SK-N-SH (cell line): ENCODE measurements at regions not wholly inside any gene's neighbourhood (a gene's known extent, or its start where the extent isn't known, plus 50 kb on each side); places are given as distances from the start of the nearest gene placed in this dataset.

Experiments
- CTCF ChIA-PET: fragments of 300-600, 350-600 bp; formaldehyde crosslinking; extraction: SDS; loops from one replicate; lab custom pipeline; 2021; lab: Yijun Ruan, JAX
- POLR2A ChIA-PET: fragments of 350-600 bp; sonication (Branson Sonifier 250); formaldehyde crosslinking; extraction: SDS; loops from one replicate; lab custom pipeline; 2020; ENCODE audit warnings: antibody characterized with exemption, inconsistent platforms; lab: Yijun Ruan, JAX
- DNase-seq: peaks from one replicate; pipeline ENCODE4 v3.0.0; 2012
- H2AFZ ChIP-seq: fragments of 200-600 bp; sonication (generic); 2 replicates; pipeline ENCODE4 v1.8.1; 2016; ENCODE audit warnings: antibody characterized with exemption, mild to moderate bottlenecking, low read depth
- H3F3A ChIP-seq: fragments of 200-600 bp; sonication (generic); replicated peaks from 2 replicates; pipeline ENCODE3; 2016; ENCODE audit warnings: antibody characterized with exemption, mild to moderate bottlenecking; ENCODE audit not compliant: insufficient read depth
- H3K27ac ChIP-seq, 2 experiments: fragments of 200-500 bp in 1 of 2; fragments of 200-600 bp in 1 of 2; sonication (Bioruptor generic) in 1 of 2; sonication (generic), shearing (Covaris generic) in 1 of 2; 2 replicates each; pipeline versions ENCODE4 v1.5.1 to v1.6.1; 2014 to 2016; ENCODE audit warnings: low read depth in 2 of 2, inconsistent platforms in 1 of 2, low read length in 1 of 2, mild to moderate bottlenecking in 1 of 2, mixed read lengths in 1 of 2
- H3K27me3 ChIP-seq: fragments of 200-600 bp; sonication (generic), shearing (Covaris generic); 2 replicates; pipeline ENCODE4 v1.6.1; 2016; ENCODE audit warnings: mixed run types; ENCODE audit not compliant: insufficient read depth
- H3K36me3 ChIP-seq, 2 experiments: fragments of 200-500 bp in 1 of 2; fragments of 200-600 bp in 1 of 2; sonication (Bioruptor generic) in 1 of 2; sonication (generic) in 1 of 2; replicated peaks in 1 of 2; 2 replicates each; pipeline versions ENCODE3 to v1.5.1; 2014 to 2016; ENCODE audit warnings: low read length in 1 of 2, mild to moderate bottlenecking in 1 of 2; ENCODE audit not compliant: insufficient read depth in 2 of 2, control insufficient read depth in 1 of 2
- H3K4me1 ChIP-seq, 2 experiments: fragments of 200-500 bp in 1 of 2; fragments of 200-600 bp in 1 of 2; sonication (Bioruptor generic) in 1 of 2; sonication (generic), shearing (Covaris generic) in 1 of 2; 2 replicates each; pipeline versions ENCODE4 v1.5.1 to v1.6.1; 2014 to 2016; ENCODE audit warnings: low read depth in 1 of 2, low read length in 1 of 2, mixed run types in 1 of 2; ENCODE audit not compliant: insufficient read depth in 2 of 2, control insufficient read depth in 1 of 2
- H3K4me2 ChIP-seq: fragments of 200-600 bp; sonication (generic), shearing (Covaris generic); 2 replicates; pipeline ENCODE4 v1.6.1; 2017; ENCODE audit warnings: mixed run types
- H3K4me3 ChIP-seq, 2 experiments: fragments of 200-500 bp in 1 of 2; fragments of 200-600 bp in 1 of 2; sonication (Bioruptor generic) in 1 of 2; sonication (generic), shearing (Covaris generic) in 1 of 2; 2 replicates each; pipeline versions ENCODE4 v1.5.1 to v1.8.1; 2014 to 2016; ENCODE audit warnings: low read depth in 2 of 2, inconsistent platforms in 1 of 2, low read length in 1 of 2, mild to moderate bottlenecking in 1 of 2, mixed read lengths in 1 of 2, moderate library complexity in 1 of 2
- H3K79me2 ChIP-seq: fragments of 200-600 bp; sonication (generic); 2 replicates; pipeline ENCODE4 v1.8.1; 2017; ENCODE audit warnings: mild to moderate bottlenecking; ENCODE audit not compliant: insufficient read depth
- H3K9ac ChIP-seq: fragments of 200-600 bp; sonication (generic); 2 replicates; pipeline ENCODE4 v1.6.1; 2017; ENCODE audit warnings: mixed run types
- H3K9me2 ChIP-seq: fragments of 200-600 bp; sonication (generic); 2 replicates; pipeline ENCODE4 v1.6.1; 2017; ENCODE audit warnings: mixed run types
- H3K9me3 ChIP-seq: fragments of 200-600 bp; sonication (generic); 2 replicates; pipeline ENCODE4 v1.6.1; 2017; ENCODE audit warnings: mixed run types, mild to moderate bottlenecking, moderate library complexity
- H4K20me1 ChIP-seq: fragments of 200-600 bp; sonication (generic); 2 replicates; pipeline ENCODE4 v1.6.1; 2017; ENCODE audit warnings: mild to moderate bottlenecking, mixed run types; ENCODE audit not compliant: insufficient read depth
- CHD2 ChIP-seq: fragments of 150-350 bp; IDR thresholded peaks from 2 replicates; pipeline ENCODE4 v1.6.1; 2018; ENCODE audit warnings: low read length; ENCODE audit not compliant: partially characterized antibody
- ELF1 ChIP-seq: IDR thresholded peaks from 2 replicates; pipeline ENCODE4 v1.4.0; 2012
- FOSL2 ChIP-seq: IDR thresholded peaks from 2 replicates; pipeline ENCODE4 v1.4.0; 2012; ENCODE audit warnings: low read depth, mild to moderate bottlenecking, moderate library complexity, borderline replicate concordance
- FOXM1 ChIP-seq: IDR thresholded peaks from 2 replicates; pipeline ENCODE4 v1.4.0; 2012; ENCODE audit warnings: low read depth, mild to moderate bottlenecking
- GATA2 ChIP-seq: sonication (generic); formaldehyde crosslinking; IDR thresholded peaks from 2 replicates; pipeline ENCODE4 v1.5.0; 2020; ENCODE audit warnings: mild to moderate bottlenecking, missing genetic modification reagents
- MEF2A ChIP-seq: IDR thresholded peaks from 2 replicates; pipeline ENCODE4 v1.4.0; 2012; ENCODE audit warnings: low read depth, borderline replicate concordance
- NFIC ChIP-seq: IDR thresholded peaks from 2 replicates; pipeline ENCODE4 v1.4.0; 2012; ENCODE audit warnings: borderline replicate concordance
- RCOR1 ChIP-seq: fragments of 150-350 bp; IDR thresholded peaks from 2 replicates; pipeline ENCODE4 v1.6.1; 2017; ENCODE audit warnings: antibody characterized with exemption, low read length
- RFX5 ChIP-seq: IDR thresholded peaks from 2 replicates; pipeline ENCODE4 v1.6.1; 2012; ENCODE audit warnings: mild to moderate bottlenecking, improper control_type of control experiment, low read length
- TAF1 ChIP-seq: IDR thresholded peaks from 2 replicates; pipeline ENCODE4 v1.6.1; 2012; ENCODE audit warnings: low read depth, mild to moderate bottlenecking, low read length, moderate library complexity, borderline replicate concordance
- TEAD4 ChIP-seq: IDR thresholded peaks from 2 replicates; pipeline ENCODE4 v1.4.0; 2012; ENCODE audit warnings: mild to moderate bottlenecking, borderline replicate concordance; ENCODE audit not compliant: insufficient read depth
- YY1 ChIP-seq: IDR thresholded peaks from 2 replicates; pipeline ENCODE4 v1.4.0; 2012; ENCODE audit warnings: low read depth, mild to moderate bottlenecking
- WGBS: methylation state at CpG from one replicate; pipeline ENCODE4 v1.1.6; 2017; ENCODE audit warnings: low lambda C conversion rate; 5-methylcytosine and 5-hydroxymethylcytosine counted together
- TF ChIP-seq, protein P1 (sequence below): fragments of 150-350 bp; IDR thresholded peaks from 2 replicates; pipeline ENCODE4 v1.6.1; 2016; ENCODE audit warnings: mild to moderate bottlenecking, low read depth, low read length
- TF ChIP-seq, protein P2 (sequence below): IDR thresholded peaks from 2 replicates; pipeline ENCODE4 v1.4.0; 2012; ENCODE audit warnings: low read depth, borderline replicate concordance
- TF ChIP-seq, protein P3 (sequence below): IDR thresholded peaks from 2 replicates; pipeline ENCODE4 v1.4.0; 2012; ENCODE audit warnings: low read depth, borderline replicate concordance
- TF ChIP-seq, protein P4 (sequence below): IDR thresholded peaks from 2 replicates; pipeline ENCODE4 v1.6.1; 2012; ENCODE audit warnings: mild to moderate bottlenecking, low read depth, low read length, moderate library complexity

DNA sequence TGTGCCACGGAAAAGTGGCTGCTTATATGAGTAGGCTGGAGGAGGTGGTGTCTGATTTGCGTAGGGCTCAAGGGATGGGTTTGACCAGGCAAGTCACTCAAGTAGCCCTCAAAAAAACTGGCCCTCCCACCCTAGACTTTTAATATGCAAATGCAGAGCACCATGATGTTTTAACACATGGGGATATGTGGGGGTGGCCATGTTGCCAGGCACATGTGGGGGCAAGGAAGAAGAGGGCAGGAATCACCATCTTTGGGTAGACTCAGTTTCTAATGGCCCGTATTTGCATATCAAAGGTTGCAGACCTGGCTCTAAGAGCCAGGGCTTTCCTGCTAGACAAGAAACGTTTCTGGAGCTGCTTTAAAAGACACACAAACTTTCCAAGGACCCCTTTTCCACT is 307.2 kb upstream of the NDN start:
- Histone ChIP-seq H3K9me3 (no peaks in the 10 kb centered on the region), H3K9ac (no peak overlapping the region), H3K27me3 (no peaks in the 10 kb centered on the region), H3K36me3 (no peaks in the 10 kb centered on the region), H3K4me1 (no peaks in the 10 kb centered on the region), H3K4me2 (no peak overlapping the region), H3K9me2 (no peaks in the 10 kb centered on the region), H4K20me1 (no peaks in the 10 kb centered on the region), H3K79me2 (no peaks in the 10 kb centered on the region), H3K4me3 (no peak overlapping the region), H3K27ac (no peak overlapping the region), H2AFZ (no peak overlapping the region), H3F3A (no peaks in the 10 kb centered on the region)
- TF ChIP-seq, protein P1, sequence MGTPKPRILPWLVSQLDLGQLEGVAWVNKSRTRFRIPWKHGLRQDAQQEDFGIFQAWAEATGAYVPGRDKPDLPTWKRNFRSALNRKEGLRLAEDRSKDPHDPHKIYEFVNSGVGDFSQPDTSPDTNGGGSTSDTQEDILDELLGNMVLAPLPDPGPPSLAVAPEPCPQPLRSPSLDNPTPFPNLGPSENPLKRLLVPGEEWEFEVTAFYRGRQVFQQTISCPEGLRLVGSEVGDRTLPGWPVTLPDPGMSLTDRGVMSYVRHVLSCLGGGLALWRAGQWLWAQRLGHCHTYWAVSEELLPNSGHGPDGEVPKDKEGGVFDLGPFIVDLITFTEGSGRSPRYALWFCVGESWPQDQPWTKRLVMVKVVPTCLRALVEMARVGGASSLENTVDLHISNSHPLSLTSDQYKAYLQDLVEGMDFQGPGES, result no peak
- no peak for TF ChIP-seq TEAD4
- no peak for TF ChIP-seq RFX5
- TF ChIP-seq TAF1, result no peak
- no peak for TF ChIP-seq FOXM1
- TF ChIP-seq, protein P2, sequence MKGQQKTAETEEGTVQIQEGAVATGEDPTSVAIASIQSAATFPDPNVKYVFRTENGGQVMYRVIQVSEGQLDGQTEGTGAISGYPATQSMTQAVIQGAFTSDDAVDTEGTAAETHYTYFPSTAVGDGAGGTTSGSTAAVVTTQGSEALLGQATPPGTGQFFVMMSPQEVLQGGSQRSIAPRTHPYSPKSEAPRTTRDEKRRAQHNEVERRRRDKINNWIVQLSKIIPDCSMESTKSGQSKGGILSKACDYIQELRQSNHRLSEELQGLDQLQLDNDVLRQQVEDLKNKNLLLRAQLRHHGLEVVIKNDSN, result no peak
- TF ChIP-seq RCOR1, result no peak
- TF ChIP-seq NFIC, result no peak
- no peak for TF ChIP-seq FOSL2
- TF ChIP-seq YY1, result no peak
- TF ChIP-seq, protein P3, sequence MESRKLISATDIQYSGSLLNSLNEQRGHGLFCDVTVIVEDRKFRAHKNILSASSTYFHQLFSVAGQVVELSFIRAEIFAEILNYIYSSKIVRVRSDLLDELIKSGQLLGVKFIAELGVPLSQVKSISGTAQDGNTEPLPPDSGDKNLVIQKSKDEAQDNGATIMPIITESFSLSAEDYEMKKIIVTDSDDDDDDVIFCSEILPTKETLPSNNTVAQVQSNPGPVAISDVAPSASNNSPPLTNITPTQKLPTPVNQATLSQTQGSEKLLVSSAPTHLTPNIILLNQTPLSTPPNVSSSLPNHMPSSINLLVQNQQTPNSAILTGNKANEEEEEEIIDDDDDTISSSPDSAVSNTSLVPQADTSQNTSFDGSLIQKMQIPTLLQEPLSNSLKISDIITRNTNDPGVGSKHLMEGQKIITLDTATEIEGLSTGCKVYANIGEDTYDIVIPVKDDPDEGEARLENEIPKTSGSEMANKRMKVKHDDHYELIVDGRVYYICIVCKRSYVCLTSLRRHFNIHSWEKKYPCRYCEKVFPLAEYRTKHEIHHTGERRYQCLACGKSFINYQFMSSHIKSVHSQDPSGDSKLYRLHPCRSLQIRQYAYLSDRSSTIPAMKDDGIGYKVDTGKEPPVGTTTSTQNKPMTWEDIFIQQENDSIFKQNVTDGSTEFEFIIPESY, result no peak
- no peak for TF ChIP-seq CHD2
- TF ChIP-seq GATA2 (CRISPR knock-in tag), result no peak
- TF ChIP-seq MEF2A, result no peak
- no peak for TF ChIP-seq ELF1
- TF ChIP-seq, protein P4, sequence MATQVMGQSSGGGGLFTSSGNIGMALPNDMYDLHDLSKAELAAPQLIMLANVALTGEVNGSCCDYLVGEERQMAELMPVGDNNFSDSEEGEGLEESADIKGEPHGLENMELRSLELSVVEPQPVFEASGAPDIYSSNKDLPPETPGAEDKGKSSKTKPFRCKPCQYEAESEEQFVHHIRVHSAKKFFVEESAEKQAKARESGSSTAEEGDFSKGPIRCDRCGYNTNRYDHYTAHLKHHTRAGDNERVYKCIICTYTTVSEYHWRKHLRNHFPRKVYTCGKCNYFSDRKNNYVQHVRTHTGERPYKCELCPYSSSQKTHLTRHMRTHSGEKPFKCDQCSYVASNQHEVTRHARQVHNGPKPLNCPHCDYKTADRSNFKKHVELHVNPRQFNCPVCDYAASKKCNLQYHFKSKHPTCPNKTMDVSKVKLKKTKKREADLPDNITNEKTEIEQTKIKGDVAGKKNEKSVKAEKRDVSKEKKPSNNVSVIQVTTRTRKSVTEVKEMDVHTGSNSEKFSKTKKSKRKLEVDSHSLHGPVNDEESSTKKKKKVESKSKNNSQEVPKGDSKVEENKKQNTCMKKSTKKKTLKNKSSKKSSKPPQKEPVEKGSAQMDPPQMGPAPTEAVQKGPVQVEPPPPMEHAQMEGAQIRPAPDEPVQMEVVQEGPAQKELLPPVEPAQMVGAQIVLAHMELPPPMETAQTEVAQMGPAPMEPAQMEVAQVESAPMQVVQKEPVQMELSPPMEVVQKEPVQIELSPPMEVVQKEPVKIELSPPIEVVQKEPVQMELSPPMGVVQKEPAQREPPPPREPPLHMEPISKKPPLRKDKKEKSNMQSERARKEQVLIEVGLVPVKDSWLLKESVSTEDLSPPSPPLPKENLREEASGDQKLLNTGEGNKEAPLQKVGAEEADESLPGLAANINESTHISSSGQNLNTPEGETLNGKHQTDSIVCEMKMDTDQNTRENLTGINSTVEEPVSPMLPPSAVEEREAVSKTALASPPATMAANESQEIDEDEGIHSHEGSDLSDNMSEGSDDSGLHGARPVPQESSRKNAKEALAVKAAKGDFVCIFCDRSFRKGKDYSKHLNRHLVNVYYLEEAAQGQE, result no peak
- POLR2A ChIA-PET, result no interaction called here
- CTCF ChIA-PET, result no interaction called here
- no peak for DNase-seq
- WGBS, result 5% methylated on average over 4 of the region's 4 CpGs
